Nucleus accumbens (tissue), 56 donors: ENCODE measurements at regions not wholly inside any gene's neighbourhood (a gene's known extent, or its start where the extent isn't known, plus 50 kb on each side); places are given as distances from the start of the nearest gene placed in this dataset.

Source experiments
- DNase-seq, 56 donors: peaks; one replicate each; lab custom pipeline; 2025; lab: John Stamatoyannopoulos, UW

- no peak for DNase-seq
Measured at GRCh38 chr4:187171706-187172339, 448.2 kb upstream of the FAT1 start.

GRCh38 chr4:187172340-187172761, 448.7 kb upstream of the FAT1 start:
- no peak for DNase-seq

GRCh38 chr4:187174749-187175148, 451.1 kb upstream of the FAT1 start:
- DNase-seq = no peak

- no peak for DNase-seq
Measured at GRCh38 chr4:187175197-187175596, 451.5 kb upstream of the FAT1 start.

GRCh38 chr4:187176261-187176910, 452.7 kb upstream of the FAT1 start:
- DNase-seq = no peak

- no peak for DNase-seq
Measured at GRCh38 chr4:187178084-187178483, 454.4 kb upstream of the FAT1 start.

GRCh38 chr4:187178587-187178986, 454.9 kb upstream of the FAT1 start:
- DNase-seq = no peak

- DNase-seq = no peak
Measured at GRCh38 chr4:187179086-187180058, 455.7 kb upstream of the FAT1 start.

- DNase-seq = no peak
Measured at GRCh38 chr4:187181054-187181453, 457.4 kb upstream of the FAT1 start.

GRCh38 chr4:187183346-187183745, 459.7 kb upstream of the FAT1 start:
- no peak for DNase-seq

- no peak for DNase-seq
Measured at GRCh38 chr4:187183826-187184225, 460.2 kb upstream of the FAT1 start.

- DNase-seq = no peak
Measured at GRCh38 chr4:187184508-187184907, 460.9 kb upstream of the FAT1 start.

- no peak for DNase-seq
Measured at GRCh38 chr4:187188118-187188517, 464.5 kb upstream of the FAT1 start.

GRCh38 chr4:187188741-187189140, 465.1 kb upstream of the FAT1 start:
- no peak for DNase-seq

GRCh38 chr4:187190390-187190789, 466.7 kb upstream of the FAT1 start:
- no peak for DNase-seq

- no peak for DNase-seq
Measured at GRCh38 chr4:187191676-187192075, 468.0 kb upstream of the FAT1 start.

- no peak for DNase-seq
Measured at GRCh38 chr4:187192266-187192665, 468.6 kb upstream of the FAT1 start.

GRCh38 chr4:187193141-187193540, 469.5 kb upstream of the FAT1 start:
- DNase-seq = no peak

GRCh38 chr4:187204389-187204918, 480.8 kb upstream of the FAT1 start:
- DNase-seq = no peak

- no peak for DNase-seq
Measured at GRCh38 chr4:187207931-187208330, 484.3 kb upstream of the FAT1 start.

- DNase-seq = no peak
Measured at GRCh38 chr4:187208651-187209050, 485.0 kb upstream of the FAT1 start.
